NK-92 (cell line): ENCODE measurements at regions not wholly inside any gene's neighbourhood (a gene's known extent, or its start where the extent isn't known, plus 50 kb on each side); places are given as distances from the start of the nearest gene placed in this dataset.
"Not testable (repeated sequence)": the region's sequence is repeated elsewhere in the genome, so short reads cannot be mapped to it uniquely, and the experiment has no call there.

Experiments used
- DNase-seq: peaks from one replicate; lab custom pipeline; 2025; ENCODE audit not compliant: unreplicated experiment; lab: John Stamatoyannopoulos, UW

DNA sequence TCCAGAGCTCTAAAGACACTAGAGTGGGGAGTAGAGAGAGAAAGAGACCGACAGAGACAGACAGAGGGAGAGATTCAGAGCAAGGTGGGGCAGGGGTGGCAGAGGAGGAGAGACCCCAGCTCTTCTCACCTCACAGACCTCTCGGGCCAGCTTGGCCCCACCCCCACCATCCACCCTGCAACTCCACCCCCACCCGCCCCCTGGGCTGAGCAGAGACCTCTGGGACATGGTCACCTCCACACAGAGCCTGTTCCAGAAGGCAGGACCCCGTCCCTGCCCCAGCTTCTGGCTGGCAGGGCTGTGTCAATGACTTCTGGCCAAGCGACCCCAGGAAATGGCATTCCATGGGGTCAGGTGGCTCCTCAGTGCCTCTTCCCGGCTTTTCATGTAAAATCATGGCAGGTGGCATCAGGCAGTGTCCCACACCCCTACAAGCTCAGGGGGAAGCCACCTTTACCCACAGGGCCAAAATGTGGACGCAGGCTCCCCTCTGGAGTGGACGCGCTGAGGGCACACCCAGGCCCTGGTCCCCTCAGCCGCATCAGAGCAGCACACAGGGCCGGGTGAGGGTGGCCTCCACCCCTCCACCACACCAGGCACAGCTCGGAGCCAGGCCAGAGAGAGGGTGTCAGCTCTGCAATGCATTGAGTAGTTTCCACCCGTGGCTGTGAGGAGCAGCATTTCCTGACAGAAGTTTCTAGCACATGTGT lies 131.2 kb upstream of the LPCAT1 start:
- no peak for DNase-seq

DNA sequence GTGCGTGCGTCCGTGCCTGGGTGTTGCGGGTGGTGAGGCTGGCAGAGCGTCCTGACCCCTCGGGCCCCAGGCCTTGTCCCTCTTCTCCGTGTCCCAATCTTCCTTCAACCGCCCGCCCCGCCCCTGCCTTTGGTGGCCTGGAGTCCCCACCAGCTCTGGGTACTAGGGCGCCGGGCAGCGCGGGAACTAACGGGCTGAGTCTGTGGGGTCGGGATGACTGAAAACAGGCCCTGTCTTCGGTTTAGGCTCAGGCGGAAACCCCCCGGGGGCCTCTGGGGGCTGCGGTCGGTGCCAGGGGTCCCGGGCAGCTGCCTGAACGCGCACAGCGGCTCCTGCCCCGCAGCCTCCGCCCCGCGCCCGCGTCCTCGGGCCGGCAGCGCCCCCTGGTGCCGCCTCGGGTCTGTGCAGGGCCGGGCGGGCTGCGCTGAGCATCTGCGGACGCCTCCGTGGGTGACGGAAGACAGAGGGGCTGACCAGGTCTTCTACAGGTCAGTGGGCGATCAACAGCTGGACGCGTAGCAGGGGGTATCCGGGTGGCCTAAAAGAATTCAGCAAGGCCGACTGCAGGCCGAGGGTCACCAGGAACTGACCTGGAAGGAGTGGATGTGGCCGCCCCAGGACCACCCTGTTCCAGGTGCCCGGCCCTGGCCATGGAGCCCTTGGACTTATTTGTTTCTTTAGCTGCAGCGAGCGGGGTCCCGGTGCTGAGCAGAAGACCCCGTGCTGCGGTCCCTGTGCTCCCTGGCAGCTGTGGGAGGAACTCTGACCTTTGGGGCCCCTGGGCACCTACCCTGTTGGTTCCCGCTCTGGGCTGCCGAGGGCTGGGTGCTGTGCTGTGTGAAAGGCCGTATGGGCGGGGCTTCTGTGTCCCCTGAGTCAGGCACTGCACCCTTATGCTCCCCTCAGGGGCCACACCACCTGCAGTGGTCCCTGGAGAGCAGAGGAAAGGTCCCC lies 130.2 kb upstream of the LPCAT1 start:
- not testable (repeated sequence) for DNase-seq

DNA sequence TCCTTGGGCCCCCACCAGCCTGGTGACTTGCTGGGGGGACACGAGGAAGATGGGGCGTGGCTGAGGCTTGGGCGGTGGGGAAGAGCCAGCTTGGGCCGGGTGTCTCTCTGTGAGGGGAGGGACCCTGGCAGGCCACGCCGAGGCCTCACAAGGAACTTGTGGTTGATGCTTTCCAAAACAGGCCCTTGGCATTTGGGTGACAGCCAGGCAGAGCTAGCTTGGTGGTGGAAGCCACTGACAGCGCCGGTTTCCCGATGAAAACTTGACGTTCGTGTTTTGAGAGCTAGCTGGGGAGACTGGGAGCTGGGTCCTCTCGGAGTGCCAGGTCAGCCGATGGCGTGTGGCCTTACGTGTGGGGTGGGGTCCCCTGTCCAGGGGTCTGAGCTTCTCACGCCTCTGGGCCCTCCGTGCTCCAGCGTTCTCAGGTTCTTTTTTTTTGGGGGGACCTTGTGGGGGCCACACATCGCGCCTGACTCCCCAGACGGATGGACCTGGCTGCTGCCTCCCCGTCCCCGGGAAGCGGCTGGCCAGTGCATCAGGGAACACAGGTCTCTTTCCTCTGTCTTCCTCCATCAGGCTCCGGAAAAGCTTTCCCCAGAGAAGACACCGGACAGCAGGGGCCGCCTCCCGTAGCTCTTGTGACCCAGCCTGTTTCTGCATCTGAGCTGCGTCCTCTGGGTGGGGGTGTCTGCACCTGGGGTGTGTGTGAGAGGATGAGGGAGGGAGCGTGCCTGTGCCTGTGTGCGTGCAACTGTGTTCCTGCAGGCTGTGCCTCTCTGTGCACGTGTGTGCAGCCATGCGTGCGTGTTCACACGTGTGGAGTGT lies 129.3 kb upstream of the LPCAT1 start:
- DNase-seq: no peak

DNA sequence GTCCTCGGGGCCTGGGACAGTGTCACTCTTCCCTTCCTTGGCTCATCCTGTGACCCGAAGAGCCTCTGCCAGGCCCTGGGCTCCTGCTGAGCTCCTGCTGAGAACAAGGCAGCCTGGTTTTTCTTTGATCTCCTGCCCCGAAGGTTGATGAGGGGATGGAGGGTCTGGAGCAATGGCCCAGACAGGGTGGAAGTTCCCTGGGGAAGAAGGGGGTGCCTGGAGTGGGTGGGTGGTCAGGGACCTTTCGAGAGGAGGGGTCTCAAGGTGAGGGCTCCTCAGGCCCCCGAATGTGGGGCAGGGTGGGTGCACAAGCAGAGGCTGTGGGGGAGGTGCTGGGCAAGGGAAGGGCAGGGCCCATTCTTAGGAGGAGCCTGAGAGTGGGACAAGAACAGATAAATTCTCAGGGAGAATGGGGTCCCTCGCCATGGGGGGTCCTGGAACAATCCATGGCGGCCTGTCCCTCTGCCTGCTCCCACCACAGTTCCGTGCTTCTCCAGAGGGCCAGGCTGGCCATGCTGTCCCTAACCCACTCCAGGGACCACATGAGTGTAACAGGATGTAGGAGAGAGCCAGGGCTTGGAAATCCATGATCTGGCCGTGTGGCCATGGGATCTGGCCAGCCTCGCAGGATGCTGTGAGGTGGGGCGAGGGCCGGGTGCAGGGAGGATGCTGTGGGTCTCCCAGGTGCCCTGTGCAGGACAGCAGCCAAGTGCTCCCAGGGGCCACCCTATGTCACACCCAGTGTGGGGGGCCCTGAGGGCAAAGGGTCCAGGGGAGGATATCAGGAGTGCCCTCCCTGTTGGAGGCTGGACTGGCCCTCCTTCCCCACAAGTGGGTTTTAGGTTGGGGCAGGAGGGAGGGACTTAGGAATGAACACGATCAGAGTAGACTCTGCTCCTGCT lies 128.5 kb upstream of the LPCAT1 start:
- DNase-seq: no peak

DNA sequence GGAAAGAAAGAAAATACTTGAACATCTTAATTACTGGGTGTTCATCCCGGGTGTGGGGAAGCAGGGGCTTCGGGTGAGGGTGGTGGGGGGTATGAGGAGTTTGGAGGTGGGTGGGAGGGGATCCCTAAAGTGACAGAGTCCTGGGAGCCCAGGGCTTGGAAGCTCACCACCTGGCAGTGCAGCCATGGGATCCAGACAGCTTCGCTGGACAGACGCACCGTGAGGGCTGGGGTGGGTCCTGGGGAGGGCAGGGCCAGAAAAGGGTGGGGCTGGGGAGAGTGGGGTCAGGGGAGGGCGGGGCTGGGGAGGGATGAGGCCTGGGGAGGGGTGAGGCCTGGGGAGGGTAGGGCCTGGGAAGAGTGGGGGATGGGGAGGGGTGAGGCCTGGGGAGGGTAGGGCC lies 127.5 kb upstream of the LPCAT1 start:
- no peak for DNase-seq

DNA sequence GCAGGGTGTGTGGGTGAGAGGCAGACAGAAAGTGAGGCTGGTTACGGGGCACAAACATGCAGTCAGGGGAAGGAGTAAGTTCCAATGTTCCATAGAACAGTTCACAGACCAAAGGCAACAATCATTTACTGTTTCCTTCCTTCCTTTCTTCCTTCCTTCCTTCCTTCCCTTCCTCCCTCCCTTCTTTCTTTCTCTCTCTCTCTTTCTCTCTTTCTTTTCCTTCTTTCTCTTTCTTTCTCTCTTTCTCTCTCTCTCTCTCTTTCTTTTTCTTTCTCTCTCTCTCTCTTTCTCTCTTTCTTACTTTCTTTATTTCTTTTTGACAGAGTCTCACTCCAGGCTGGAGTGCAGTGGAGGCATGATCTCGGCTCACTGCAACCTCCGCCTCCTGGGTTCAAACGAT lies 125.8 kb upstream of the LPCAT1 start:
- no peak for DNase-seq

DNA sequence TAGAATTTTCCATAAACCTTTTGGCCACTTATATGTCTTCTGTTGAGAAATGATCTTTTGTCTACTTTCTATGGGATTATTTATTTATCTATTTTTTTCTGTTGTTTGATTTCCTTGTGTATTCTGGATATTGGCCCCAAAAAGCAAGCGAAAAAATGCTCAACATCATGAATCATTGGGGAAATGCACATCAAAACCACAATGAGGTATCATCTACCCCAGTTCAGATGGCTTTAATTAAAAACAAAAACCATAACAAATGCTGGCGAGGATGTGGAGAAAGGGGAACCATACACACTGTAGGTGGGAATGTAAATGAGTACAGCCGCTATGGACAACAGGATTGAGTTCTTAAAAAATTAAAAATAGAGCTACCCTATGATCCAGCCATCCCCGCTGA lies 125.0 kb upstream of the LPCAT1 start:
- no peak for DNase-seq

DNA sequence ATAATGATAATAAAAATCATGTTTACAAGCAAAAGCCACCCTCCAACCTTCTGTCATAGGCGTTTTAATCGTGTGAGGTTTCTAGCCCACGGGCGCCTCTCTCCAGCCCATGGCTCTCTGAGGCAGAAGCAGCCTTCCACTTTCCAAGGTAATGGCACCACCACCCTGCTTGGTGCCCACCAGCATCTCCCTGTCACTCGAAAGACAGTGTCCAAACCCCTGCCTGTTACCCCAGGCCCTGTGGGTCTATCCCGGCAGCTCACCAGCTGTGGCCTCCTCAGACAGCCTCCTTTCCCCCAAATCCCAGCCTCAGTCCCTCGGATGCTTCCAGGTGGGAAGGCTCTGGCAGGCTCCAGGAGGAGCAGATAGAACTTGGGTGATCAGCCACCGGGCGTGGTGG lies 123.8 kb upstream of the LPCAT1 start:
- DNase-seq: no peak

DNA sequence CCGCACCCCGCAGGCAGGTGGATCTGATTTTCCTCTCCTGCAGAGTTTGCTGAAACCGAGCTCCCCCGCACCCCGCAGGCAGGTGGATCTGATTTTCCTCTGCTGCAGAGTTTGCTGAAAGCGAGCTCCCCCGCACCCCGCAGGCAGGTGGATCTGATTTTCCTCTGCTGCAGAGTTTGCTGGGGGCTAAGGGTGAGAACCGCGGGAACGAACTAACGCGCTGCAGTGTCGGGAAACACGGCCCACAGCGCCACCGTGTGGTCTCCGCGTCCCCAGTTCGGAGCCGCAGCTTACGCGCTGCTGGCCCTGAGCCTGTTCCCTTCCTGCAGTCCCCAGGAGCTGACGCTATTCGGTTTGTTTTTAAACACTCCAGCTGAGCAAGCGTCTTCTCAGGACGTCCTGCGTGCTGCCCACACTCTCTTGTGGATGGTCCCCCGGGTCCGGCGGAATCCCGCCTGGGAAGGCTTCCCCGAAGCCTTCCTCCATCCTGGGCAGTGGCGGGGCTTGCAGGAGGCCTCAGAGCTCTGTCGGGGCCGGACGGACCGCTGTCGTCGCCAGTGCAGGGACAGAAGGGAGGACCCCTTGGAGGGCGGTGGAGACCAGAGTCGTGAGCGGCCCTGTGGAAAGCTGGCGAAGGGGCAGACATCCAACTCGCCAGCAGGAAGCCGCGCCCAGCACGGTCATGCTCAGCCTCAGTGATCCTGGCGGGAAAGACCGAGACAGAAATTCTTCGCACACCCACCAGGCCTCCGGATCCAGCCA lies 121.2 kb upstream of the LPCAT1 start:
- DNase-seq: no peak

DNA sequence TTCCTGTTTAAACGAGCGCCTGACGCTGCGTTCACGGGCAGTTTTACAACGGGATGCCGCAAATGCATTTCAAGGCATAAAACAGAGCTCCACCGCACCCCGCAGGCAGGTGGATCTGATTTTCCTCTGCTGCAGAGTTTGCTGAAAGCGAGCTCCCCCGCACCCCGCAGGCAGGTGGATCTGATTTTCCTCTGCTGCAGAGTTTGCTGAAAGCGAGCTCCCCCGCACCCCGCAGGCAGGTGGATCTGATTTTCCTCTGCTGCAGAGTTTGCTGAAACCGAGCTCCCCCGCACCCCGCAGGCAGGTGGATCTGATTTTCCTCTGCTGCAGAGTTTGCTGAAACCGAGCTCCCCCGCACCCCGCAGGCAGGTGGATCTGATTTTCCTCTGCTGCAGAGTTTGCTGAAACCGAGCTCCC lies 120.6 kb upstream of the LPCAT1 start:
- DNase-seq: not testable (repeated sequence)

DNA sequence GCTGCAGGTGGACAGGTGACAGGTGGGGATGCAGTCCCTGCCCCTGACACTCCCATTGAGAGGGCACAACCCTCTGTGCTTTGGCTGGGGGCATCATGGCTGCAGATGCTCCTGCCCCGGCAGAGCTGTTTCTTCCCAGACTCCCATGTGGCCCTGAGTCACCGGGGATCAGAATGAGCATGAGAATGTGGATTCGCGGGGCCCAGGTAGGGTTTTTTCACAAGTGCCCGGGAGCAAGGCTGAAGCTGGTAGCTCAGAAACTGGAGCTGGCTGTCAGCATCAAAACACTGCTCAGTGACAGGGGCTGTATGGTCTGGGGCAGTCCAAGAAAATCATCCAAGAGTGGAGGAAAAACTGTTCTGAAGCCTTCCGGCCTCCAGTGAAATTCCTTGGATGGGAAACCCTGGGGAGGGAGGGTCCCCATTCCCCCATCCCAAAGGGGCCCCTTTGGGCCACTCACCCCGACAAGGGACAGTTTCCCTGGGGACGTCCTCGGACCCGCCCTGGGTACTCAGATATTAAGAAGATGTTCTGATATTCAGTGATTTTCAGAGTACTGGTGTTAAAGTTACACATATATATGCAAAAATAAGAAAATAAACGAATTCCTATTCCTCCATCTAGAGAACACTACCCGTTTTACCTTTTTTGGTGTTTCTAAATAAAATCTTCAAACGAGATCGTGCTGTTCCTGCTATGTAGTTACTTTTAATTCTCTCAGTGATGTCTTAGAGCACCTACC lies 120.1 kb upstream of the LPCAT1 start:
- no peak for DNase-seq

DNA sequence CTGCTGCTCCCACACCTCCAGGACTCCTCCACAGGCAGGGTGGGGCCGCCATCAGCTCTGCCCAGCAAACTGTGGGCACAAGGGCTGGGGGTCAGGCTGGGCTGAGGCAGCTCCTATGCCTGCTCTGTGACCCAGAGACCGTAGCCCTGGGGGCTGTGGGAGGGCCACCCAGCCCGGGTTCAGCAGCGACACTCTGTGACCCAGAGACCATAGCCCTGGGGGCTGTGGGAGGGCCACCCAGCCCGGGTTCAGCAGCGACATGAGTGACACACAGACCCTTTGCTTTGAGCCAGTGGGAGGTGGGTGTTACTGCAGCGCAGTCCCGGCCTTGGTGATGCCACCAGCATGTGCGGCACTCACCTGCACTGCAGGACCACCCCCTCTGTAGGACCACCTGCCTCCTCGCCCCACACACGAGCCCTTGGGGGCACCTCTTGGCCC lies 118.9 kb upstream of the LPCAT1 start:
- no peak for DNase-seq

DNA sequence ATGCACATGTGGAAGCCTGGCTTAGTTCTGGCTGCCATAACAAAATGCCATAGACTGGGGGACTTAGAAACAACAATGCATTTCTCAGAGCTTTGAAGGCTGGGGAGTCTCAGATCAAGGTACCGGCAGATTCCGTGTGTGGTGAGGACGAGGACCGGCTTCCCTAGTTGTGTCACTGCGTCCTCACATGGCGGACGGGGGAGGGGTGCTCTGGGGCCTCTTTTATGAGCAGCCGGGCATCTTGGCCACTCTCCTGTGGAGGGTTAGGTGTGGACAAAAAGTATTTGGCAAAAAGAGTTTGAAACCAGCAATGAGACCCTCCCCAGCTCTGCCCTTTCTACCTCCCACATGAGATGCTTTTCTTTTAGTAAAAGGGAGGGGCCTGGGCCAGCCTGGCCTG lies 118.5 kb upstream of the LPCAT1 start:
- no peak for DNase-seq

DNA sequence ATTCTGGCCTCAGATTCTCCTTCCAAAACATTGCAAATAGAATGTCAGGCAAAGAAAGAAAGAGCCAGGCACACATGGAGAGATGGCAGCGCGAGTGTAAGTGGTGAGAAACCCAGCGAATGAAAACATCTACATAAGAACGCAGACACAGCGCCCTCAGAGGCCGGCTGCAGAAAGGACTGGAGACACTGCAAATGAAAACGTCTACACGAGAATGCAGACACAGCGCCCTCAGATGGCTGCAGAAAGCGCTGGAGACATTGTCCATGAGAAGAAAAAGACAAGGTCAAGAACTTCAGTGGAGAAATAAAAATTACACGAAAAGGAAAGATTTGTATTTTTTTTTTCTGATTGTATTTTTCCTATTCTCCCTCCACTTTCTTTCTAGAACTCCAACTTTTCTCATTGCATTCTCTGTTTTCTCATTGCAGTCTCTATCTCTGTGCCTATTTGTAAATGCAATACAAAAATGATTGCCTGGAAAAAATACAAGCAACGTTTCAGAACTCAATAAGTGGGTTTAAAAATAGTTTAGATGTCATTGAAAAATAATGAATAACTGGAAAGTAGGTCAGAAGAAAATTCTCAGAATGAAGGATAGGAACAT lies 117.9 kb upstream of the LPCAT1 start:
- DNase-seq: peak; percentile 24

DNA sequence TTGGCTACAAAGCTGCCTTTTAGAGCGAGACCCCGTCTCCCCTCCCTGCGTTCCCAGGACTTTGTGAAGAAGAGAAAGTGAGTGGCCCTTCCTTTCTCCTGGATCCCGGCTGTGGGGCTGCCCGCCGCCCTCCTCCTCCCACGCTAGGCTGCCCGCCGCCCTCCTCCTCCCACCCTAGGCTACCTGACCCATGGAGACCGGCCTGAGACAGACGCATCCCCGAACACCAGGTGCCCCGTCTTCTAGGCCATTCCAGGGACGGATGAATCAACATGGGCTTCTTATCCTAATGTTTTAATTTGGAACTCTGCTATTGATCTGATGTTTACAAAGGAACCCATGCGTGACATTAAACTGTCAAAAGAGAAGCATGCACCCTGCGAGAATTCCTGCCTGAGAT lies 117.3 kb upstream of the LPCAT1 start:
- no peak for DNase-seq

DNA sequence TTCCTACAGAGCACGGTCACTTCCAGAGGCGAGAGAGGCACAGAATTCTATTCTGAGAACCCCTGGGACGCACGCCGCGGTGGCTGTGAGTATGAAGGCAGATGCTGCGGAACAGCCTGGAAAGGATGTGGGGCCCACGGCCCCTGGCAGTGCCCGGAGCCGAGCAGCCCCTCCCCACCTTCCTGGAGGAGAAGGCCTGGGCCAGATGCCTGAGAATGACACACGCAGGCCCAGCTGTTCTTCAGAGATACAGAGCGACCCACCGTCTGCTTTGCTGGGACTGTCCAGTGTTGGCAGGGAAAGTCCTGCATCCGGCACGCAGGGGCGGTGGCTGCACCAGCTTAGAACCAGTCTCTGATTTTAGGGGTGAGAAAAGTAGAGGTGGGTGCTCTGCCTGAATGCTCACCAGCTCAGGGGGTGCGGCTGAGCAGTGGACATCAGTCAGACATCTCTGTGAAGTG lies 116.7 kb upstream of the LPCAT1 start:
- DNase-seq: no peak

DNA sequence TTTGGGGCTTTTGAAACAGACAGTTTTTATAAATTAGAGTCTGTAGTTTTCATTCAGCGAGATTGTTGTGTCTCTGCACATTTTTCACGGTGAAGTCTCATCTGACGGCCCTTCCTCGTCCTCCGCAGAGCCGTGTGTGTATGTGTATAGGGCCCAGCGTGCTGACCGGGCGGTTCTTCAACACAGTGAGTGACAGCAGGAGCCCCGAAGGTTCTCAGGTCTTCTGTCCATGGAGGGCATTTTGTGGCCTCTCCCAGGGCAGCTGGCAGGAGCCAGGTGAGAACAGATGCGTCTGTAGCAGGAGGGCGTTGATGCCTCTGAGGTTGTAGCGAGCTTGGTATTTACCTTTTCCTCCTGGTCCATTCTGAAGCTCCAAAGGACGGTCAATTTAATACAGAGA lies 116.0 kb upstream of the LPCAT1 start:
- no peak for DNase-seq

DNA sequence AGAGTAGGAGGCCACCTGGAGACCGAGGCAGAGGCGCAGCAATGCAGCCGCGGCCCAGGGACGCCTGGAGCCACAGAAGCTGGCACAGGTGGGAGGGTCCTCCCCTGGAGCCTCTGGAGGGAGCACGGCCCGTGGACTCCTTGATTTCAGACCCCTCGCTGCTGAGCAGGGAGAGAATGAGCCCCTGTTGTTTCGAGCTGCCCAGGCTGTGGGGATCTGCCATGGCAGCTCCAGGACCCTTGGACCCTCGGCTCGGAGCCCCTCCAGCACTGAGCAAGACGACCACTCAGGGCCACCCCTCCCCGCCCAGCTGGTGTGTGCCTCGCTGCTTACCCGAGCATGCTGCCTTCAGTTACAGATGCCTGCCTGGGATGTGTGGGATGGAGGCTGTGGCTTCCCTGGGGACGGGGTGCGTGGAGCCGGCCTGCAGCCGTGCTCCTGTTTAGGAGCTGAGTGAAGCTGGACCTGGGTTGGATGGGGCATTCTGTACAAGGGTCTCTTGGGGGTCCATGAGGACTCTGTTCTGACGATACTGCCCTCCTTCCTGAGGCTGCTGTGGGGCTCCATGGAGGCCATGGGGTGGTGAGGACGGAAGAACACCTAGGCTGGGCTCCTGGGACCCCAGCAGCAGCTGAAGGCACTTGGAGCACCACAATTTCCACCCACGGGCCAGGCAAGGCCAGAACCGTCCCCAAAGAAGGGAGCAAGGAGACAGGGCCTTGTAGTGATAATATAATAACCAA lies 115.1 kb upstream of the LPCAT1 start:
- no peak for DNase-seq
